ENCODE measurements at regions not wholly inside any gene's neighbourhood (a gene's known extent, or its start where the extent isn't known, plus 50 kb on each side); places are given as distances from the start of the nearest gene placed in this dataset.

GRCh38 chr3:40593351-40593750, 68.6 kb downstream of the ZNF621 start:
- peak; percentile 39 for DNase-seq (ENCODE audit: low read depth)

- DNase-seq (ENCODE audit: low read depth), result peak; percentile 53
Observed at GRCh38 chr3:40597441-40597840, 72.7 kb downstream of the ZNF621 start.

GRCh38 chr3:40598338-40598737, 73.6 kb downstream of the ZNF621 start:
- no peak for DNase-seq (ENCODE audit: low read depth)

- no peak for DNase-seq (ENCODE audit: low read depth)
Observed at GRCh38 chr3:40598962-40599361, 74.2 kb downstream of the ZNF621 start.

GRCh38 chr3:40602778-40603385, 78.1 kb downstream of the ZNF621 start:
- DNase-seq (ENCODE audit: low read depth), result peak; percentile 89

DNA sequence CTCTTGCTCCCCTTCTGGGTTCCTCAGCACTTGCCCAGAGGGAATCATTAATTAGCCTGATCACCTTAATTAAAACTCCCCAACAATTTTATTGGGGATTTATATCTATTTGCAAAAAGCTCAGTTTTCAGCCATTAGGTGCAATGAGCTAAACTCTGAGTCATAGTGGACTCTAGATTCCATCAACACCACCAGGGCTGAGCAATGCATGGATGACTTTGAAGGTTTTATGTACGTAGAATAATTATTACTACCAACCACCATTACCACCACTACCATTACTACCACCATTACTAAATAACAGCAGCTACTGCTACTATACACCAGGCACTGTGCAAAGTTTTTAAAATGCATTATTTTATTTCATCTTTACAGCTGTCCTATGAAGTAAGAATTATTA, 81.2 kb downstream of the ZNF621 start:
- peak; percentile 24 for DNase-seq (ENCODE audit: low read depth)

DNA sequence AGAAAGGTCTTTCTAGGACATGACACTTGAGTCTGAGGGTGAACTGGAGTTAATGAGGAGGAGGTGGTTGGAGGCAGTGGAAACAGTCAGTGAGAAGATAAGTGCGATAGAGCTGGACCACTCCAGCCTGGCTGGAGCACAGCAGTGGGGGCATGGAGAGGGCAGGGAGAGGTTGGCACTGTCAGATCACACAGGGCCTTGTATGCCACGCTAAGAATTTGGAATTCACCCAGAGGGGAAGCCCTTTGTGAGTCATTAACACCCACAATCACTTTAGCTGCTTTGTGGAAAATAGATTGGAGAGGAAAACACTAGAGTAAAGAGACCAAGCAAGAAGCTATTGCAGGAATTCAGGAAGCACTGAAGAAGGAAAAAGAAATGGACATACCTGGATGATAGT, 83.3 kb downstream of the ZNF621 start:
- no peak for DNase-seq (ENCODE audit: low read depth)

DNA sequence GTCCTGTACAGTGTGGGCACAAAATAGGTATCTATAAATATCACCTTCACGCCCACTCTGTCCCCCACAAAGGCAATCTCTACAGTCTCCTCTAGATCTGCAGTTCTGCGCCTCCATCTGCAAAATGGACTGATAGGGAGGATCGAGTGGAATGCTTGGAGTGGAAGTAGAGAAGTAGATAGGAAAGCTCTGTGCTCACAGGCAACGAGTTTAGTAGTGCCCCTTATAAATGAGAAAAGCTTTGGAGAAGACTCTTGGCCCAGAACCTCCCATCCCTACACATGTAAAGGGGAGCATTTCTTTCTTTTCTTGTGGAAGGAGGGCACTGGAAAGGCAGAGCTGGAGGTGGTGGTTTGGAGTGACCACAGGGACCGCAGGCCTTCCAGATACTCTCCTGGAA, 88.5 kb downstream of the ZNF621 start:
- DNase-seq (ENCODE audit: low read depth), result no peak

GRCh38 chr3:40615110-40615915, 90.6 kb downstream of the ZNF621 start:
- no peak for DNase-seq (ENCODE audit: low read depth)

DNA sequence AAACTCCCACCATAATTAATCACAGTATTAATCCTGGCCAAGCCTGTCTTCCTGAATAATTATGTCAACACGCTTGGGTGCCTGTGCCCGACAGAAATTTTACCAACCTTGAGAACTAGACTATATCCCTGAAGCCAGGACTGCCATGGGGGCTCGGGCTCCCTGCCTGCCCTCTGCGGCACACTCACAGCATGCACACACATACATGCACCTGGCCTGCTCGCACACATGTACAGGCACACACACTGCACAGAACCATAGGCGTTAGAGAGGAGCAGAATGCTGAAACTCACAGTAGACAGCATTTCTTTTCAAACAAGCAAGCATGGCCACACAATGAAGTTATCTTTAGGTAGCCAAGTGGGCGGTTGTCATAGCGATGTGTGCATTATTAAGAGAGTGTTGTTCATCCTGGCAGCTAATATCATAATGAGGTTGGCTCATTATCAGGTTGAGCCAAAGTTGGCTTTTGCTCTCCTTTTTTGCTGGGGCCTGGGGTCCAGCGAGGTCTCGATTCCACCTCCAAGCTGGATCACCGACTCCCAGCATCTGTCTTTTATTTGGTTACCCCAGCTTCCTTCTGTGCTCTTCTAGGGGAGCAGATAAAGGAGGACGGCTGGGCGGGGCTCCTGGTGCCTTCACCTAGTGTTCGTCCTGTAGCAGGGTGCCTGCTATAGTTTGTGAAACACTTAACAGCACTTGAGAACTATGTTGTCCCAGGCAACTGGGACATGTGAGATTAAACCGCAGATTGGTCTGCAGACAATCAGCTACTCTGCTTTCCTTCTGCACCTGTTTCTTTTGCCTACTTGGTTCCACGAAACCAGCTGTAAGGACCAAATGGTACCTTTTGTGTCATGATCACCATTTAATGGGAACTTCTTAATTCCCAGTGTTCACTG, 91.4 kb downstream of the ZNF621 start:
- no peak for DNase-seq (ENCODE audit: low read depth)

- no peak for DNase-seq (ENCODE audit: low read depth)
Observed at GRCh38 chr3:40617084-40617483, 92.3 kb downstream of the ZNF621 start.

DNA sequence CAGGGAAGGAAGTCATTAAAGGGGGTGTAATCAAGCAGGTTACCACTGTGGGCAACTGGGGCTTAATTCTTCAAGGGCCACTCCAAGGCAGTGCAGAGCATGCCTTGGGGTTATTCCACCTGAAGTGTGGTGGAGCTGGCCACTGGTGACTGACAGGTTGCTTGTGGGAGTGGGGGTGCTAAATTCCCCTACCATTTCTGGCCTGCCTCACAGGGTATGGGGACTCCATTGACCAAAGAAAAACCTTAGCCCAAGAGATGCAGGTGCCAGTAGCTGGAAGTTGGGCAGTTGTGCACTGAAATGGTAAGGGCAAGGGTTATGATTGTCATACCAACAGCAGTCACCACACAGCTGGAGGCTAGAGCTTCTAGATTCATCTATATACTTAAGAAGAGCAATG, 93.4 kb downstream of the ZNF621 start:
- DNase-seq (ENCODE audit: low read depth), result no peak

GRCh38 chr3:40620151-40620550, 95.4 kb downstream of the ZNF621 start:
- no peak for DNase-seq (ENCODE audit: low read depth)

DNA sequence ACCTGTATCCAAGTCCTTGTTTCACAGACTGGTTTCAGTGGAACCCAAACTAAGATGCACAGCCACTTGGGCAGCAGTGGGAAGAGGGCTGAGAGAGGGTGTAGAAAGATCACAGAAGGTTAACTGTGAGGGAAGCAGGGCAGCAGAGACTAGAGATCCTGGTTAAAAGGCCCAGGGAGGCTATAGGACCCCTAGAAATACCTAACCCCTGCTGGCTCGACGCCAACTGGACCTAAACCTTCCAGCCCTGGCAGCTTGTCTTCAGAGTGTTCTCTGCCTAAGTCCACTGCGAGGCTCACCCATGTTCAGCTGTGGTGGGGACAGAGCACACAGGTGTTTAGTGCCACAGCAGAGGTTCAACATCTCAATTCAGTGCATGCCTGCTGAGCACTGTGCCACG, 96.5 kb downstream of the ZNF621 start:
- no peak for DNase-seq (ENCODE audit: low read depth)

GRCh38 chr3:40623567-40623966, 98.8 kb downstream of the ZNF621 start:
- peak; percentile 38 for DNase-seq (ENCODE audit: low read depth)

DNA sequence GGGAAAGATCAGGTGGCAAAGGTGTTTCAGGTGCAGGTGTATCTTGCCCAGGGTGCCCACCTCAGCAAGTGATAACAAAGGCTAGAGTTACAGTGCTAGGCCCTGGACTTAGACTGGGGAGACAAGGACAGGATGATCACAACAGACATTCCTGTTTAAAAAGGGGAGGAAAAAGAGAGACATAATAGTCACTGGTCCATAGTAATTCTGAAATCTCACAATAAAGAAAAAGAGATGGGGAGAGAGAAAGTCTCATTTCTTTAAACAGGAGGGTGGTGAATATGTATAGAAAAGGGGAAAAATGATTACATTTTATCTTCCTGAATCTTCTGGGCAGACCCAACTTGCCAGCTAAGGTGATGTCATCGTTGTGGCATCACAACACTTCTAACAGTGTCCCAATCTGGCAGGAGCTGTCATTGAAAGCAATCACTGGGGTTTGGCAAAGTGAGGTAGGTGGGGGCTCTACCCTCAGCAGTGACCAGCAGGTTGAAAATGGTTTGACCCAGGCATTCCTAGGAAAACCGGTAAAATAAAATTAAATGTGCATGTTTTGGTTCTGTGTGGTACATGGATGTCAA, 99.5 kb downstream of the ZNF621 start:
- no peak for DNase-seq (ENCODE audit: low read depth)

- DNase-seq (ENCODE audit: low read depth), result no peak
Observed at GRCh38 chr3:40627095-40627494, 102.3 kb downstream of the ZNF621 start.

DNA sequence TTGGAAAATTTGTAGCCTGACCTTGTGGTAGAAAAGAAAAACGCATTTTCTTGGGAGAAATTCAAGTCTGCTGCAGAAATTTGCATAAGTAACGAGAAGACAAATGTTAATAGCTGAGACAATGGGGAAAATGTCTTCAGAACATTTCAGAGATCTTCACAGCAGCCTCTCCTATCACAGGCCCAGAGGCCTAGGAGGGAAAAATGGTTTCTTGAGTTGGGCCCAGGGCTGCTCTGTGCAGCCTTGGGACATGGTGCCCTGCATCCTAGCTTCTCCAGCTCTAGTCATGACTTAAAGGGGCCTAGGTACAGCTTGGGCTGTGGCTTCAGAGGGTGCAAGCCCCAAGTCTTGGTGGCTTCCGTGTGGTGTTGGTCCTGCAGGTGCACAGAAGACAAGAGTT, 104.2 kb downstream of the ZNF621 start:
- DNase-seq (ENCODE audit: low read depth), result no peak

DNA sequence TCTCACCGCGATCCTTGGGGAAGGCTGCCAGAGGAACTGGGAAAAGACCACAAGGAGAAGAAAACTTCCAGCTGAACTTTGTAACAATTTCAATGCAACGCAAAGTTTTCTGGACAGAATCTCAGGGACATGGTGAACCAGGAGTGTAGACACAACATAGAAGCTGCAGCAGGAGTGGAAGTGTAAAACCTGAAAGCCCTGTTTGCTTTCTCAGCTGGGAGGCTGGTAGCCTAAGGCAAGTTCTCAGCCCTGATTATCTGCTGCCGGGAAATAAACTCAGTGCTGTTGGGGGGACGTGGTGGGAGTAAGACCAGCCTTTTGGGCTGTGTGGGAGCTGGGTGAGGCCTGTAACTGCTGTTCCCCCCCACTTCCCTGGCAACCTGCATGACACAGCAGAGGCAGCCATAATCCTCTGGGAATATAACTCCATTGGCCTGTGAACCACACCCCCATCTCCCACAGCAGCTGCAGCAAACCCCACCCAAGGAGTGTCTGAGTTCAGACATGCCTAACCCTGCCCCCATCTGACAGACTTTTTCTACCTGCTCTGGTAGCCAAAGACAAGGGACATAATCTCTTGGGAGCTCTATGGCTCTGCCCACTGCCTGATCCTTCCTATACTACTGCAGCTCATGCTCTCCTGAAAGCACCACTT, 106.7 kb downstream of the ZNF621 start:
- DNase-seq (ENCODE audit: low read depth), result no peak

- DNase-seq (ENCODE audit: low read depth), result no peak
Observed at GRCh38 chr3:40637906-40638305, 113.1 kb downstream of the ZNF621 start.

GRCh38 chr3:40639006-40639405, 114.2 kb downstream of the ZNF621 start:
- no peak for DNase-seq (ENCODE audit: low read depth)

GRCh38 chr3:40642812-40643211, 118.1 kb downstream of the ZNF621 start:
- no peak for DNase-seq (ENCODE audit: low read depth)

Measured in amniotic epithelial cell (primary cell).